ENCODE measurements at regions not wholly inside any gene's neighbourhood (a gene's known extent, or its start where the extent isn't known, plus 50 kb on each side); places are given as distances from the start of the nearest gene placed in this dataset.

- no peak for DNase-seq
These were observed 88.9 kb upstream of the ATXN1 start for GRCh38 chr6:16849988-16850680.

- no peak for DNase-seq
These were observed 88.2 kb upstream of the ATXN1 start for GRCh38 chr6:16849280-16849987.

GRCh38 chr6:16846399-16846778 lies 85.1 kb upstream of the ATXN1 start:
- no peak for DNase-seq

GRCh38 chr6:16844183-16844582 lies 82.9 kb upstream of the ATXN1 start:
- no peak for DNase-seq

GRCh38 chr6:16842676-16843075 lies 81.4 kb upstream of the ATXN1 start:
- DNase-seq, result no peak

GRCh38 chr6:16841241-16841640 lies 80.0 kb upstream of the ATXN1 start:
- no peak for DNase-seq

- DNase-seq, result no peak
These were observed 79.5 kb upstream of the ATXN1 start for GRCh38 chr6:16840725-16841124.

GRCh38 chr6:16840291-16840690 lies 79.0 kb upstream of the ATXN1 start:
- DNase-seq, result no peak

- DNase-seq, result no peak
These were observed 78.4 kb upstream of the ATXN1 start for GRCh38 chr6:16839631-16840179.

GRCh38 chr6:16837217-16837972 lies 76.1 kb upstream of the ATXN1 start:
- no peak for DNase-seq

- no peak for DNase-seq
These were observed 75.1 kb upstream of the ATXN1 start for GRCh38 chr6:16836144-16836981.

- DNase-seq, result no peak
These were observed 73.0 kb upstream of the ATXN1 start for GRCh38 chr6:16834242-16834641.

GRCh38 chr6:16832721-16833120 lies 71.5 kb upstream of the ATXN1 start:
- no peak for DNase-seq

GRCh38 chr6:16832043-16832567 lies 70.8 kb upstream of the ATXN1 start:
- DNase-seq, result no peak

GRCh38 chr6:16831136-16831535 lies 69.9 kb upstream of the ATXN1 start:
- DNase-seq, result no peak

GRCh38 chr6:16828058-16828457 lies 66.8 kb upstream of the ATXN1 start:
- no peak for DNase-seq

GRCh38 chr6:16827627-16828026 lies 66.4 kb upstream of the ATXN1 start:
- DNase-seq, result no peak

- DNase-seq, result no peak
These were observed 64.5 kb upstream of the ATXN1 start for GRCh38 chr6:16825784-16826183.

GRCh38 chr6:16824845-16825685 lies 63.8 kb upstream of the ATXN1 start:
- no peak for DNase-seq

GRCh38 chr6:16823718-16824352 lies 62.6 kb upstream of the ATXN1 start:
- no peak for DNase-seq
